Small intestine (tissue), 7 donors: ENCODE measurements at regions not wholly inside any gene's neighbourhood (a gene's known extent, or its start where the extent isn't known, plus 50 kb on each side); places are given as distances from the start of the nearest gene placed in this dataset.

Experiments used
- DNase-seq, 2 donors: peaks; one replicate each; pipeline versions ENCODE4 v3.0.0 to v3.0.0-alpha.2; 2013
- FAIRE-seq: peaks from 2 replicates; lab custom pipeline; 2012; peaks lifted over from hg19 to GRCh38; lab: Jason Lieb, UNC
- H3K27ac ChIP-seq, 3 donors: one replicate each; pipeline ENCODE4 v1.5.1; 2013; ENCODE audit warnings: low read length in 2 of 3, mild to moderate bottlenecking in 2 of 3, control low read depth in 1 of 3, inconsistent platforms in 1 of 3, low read depth in 1 of 3, moderate library complexity in 1 of 3
- H3K27me3 ChIP-seq, 3 donors: one replicate each; pipeline ENCODE4 v1.6.1; 2013; ENCODE audit warnings: low read length in 3 of 3, inconsistent platforms in 1 of 3; ENCODE audit not compliant: control insufficient read depth in 3 of 3, insufficient read depth in 3 of 3
- H3K36me3 ChIP-seq, 3 donors: one replicate each; pipeline ENCODE4 v1.6.1; 2013; ENCODE audit warnings: low read length in 3 of 3, inconsistent platforms in 1 of 3, low read depth in 1 of 3, mild to moderate bottlenecking in 1 of 3, moderate library complexity in 1 of 3; ENCODE audit not compliant: control insufficient read depth in 3 of 3, insufficient read depth in 2 of 3
- H3K4me1 ChIP-seq, 3 donors: one replicate each; pipeline ENCODE4 v1.6.1; 2013; ENCODE audit warnings: low read length in 2 of 3, inconsistent platforms in 1 of 3, low read depth in 1 of 3, mild to moderate bottlenecking in 1 of 3, moderate library complexity in 1 of 3; ENCODE audit not compliant: control insufficient read depth in 3 of 3, insufficient read depth in 2 of 3
- H3K4me3 ChIP-seq, 3 donors: one replicate each; pipeline ENCODE4 v1.5.1; 2013; ENCODE audit warnings: low read length in 3 of 3, control low read depth in 1 of 3, inconsistent platforms in 1 of 3, low read depth in 1 of 3, mild to moderate bottlenecking in 1 of 3, moderate library complexity in 1 of 3
- H3K9me3 ChIP-seq, 2 donors: one replicate each; pipeline ENCODE4 v1.6.1; 2013; ENCODE audit warnings: low read depth in 1 of 2, low read length in 1 of 2; ENCODE audit not compliant: control insufficient read depth in 2 of 2, insufficient read depth in 1 of 2
- WGBS, 3 donors: extraction: QIAGEN DNeasy Blood & Tissue Kit; methylation state at CpG; one replicate each; pipeline ENCODE4 v1.1.7; 2013; 5-methylcytosine and 5-hydroxymethylcytosine counted together
- donor health status: healthy with polysubstance abuse.
- donor health status: control.
- donor health status: control.
- donor health status: Bipolar disorder and iron deficiency.
- donor health status: healthy.

DNA sequence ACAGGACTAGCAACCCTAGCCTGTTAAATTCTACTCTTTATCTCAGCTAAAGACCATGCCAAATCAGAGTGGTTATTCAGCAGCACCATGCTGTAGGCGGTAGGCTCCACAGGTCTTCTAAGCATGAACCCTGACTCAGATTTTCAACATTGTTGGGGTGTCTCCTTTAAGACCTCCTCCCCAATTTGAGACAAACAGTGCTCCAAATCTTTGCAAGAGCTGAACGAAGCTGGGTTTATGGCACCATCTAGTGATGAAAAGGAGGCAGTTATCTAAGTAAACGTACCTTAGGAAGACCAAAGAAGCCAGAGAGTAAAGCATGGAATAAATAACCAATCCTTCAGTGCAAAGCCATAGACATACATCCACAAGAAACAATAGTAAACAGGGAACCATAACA is 334.5 kb upstream of the SLC7A11 start:
- H3K27ac ChIP-seq = no peak overlapping the region
- H3K4me3 ChIP-seq = no peak overlapping the region
- H3K27me3 ChIP-seq = no peaks in the 10 kb centered on the region
- H3K9me3 ChIP-seq = peaks cover 0 to 20% of the 10 kb centered on the region in 2 donors
- H3K36me3 ChIP-seq = no peaks in the 10 kb centered on the region
- DNase-seq (peak in 1 of 2 donors; percentile 8), FAIRE-seq (no peak)
- 36 to 43% (median 42%) methylated on average over 3 of the region's 3 CpGs for WGBS, 3 donors
- H3K4me1 ChIP-seq = no peaks in the 10 kb centered on the region

DNA sequence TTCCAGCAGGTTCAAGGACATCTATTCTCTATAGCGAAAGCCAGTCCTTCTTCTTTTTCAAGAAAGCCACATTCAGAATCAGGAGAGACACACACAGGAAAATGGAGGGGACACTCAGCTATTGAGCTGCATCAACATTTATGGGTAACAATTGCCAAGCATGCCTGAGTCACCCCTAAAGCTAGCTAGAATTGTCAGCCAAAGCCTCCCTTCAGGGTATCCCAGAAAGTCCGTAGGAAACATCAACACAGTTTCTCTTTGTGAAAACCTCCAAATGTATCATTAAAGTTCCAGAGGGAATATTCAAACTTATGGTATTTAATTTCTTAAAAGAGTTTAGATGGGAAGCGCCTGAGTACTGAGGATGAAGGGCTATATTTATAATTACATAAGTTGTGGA is 331.1 kb upstream of the SLC7A11 start:
- DNase-seq (no peak), FAIRE-seq (no peak)
- WGBS, 3 donors = 71 to 79% (median 76%) methylated on average over 3 of the region's 3 CpGs
- Histone ChIP-seq H3K4me1 (no peaks in the 10 kb centered on the region), H3K27ac (no peak overlapping the region), H3K9me3 (peaks cover 0 to 16% of the 10 kb centered on the region in 2 donors), H3K27me3 (no peaks in the 10 kb centered on the region), H3K4me3 (no peak overlapping the region), H3K36me3 (no peaks in the 10 kb centered on the region)

DNA sequence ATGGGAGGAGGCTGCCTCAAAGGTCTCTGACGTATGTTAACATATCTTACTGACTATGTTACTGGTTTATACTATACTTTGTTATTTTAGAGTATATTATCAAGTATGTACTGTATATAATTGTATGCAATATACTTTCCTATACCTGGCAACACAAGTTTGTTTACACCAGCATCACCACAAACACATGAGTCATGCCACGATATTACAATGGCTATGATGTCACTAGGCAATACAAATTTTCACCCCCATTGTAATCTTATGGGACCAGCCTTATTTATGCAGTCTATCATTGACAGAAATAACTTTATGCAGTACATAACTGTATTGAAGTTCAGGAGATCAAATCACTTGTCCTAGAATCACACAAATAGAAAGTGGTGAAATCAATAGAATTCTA is 329.9 kb upstream of the SLC7A11 start:
- FAIRE-seq (no peak), DNase-seq (no peak)
- Histone ChIP-seq H3K36me3 (no peaks in the 10 kb centered on the region), H3K9me3 (peaks cover 0 to 7% of the 10 kb centered on the region in 2 donors), H3K4me3 (no peak overlapping the region), H3K4me1 (no peaks in the 10 kb centered on the region), H3K27me3 (no peaks in the 10 kb centered on the region), H3K27ac (no peak overlapping the region)
- 49 to 59% (median 53%) methylated on average over 2 of the region's 2 CpGs for WGBS, 3 donors

DNA sequence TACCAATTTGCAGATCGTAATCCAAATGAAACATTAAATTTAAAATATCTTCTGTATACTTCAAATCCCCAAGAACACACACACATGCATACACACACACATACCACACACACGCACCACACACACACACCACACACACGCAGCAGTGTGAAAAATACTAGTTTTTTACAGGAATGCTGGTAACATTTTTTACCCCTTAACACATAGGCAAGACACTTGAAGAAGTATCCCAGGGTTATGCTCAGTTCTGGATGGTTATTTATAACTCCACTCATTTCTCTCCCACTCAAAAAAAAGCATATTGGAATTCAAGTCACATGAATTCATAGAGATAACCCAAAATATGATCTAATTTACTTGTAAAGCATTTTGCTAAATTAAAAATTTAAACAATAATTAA is 325.5 kb upstream of the SLC7A11 start:
- H3K4me3 ChIP-seq = no peak overlapping the region

DNA sequence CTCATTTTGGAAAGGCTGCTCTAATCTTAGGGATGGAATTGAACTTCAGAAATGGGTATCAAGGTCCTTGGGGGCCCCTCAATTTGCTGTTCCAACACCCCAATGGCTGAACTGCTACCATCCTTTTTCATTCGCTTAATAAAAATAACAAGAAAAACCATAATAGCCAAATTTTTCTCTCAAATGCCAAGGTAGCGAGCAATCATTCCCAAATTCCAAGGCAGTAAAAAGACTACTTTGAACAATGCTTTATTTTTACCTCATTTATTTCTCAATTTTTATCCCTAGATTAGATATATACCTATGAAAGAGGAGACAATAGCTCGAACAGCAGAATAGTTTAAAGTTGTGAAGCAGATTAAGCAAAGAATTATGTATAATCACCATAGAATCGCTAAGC is 323.4 kb upstream of the SLC7A11 start:
- Histone ChIP-seq H3K27ac (no peak overlapping the region), H3K4me1 (no peaks in the 10 kb centered on the region), H3K27me3 (peaks cover 0 to 2% (median 0%) of the 10 kb centered on the region in 3 donors), H3K4me3 (no peak overlapping the region), H3K36me3 (no peaks in the 10 kb centered on the region), H3K9me3 (peaks cover 0 to 7% of the 10 kb centered on the region in 2 donors)
- DNase-seq = no peak
- 78 to 93% (median 85%) methylated on average over 4 of the region's 4 CpGs for WGBS, 3 donors
- no peak for FAIRE-seq

More for the DNA sequence above, 325.5 kb upstream of the SLC7A11 start:
- WGBS, 3 donors = 69 to 82% (median 72%) methylated on average over 3 of the region's 3 CpGs
- Histone ChIP-seq H3K27me3 (no peaks in the 10 kb centered on the region), H3K27ac (no peak overlapping the region), H3K4me1 (no peaks in the 10 kb centered on the region), H3K36me3 (no peaks in the 10 kb centered on the region), H3K9me3 (no peaks in the 10 kb centered on the region)
- FAIRE-seq = no peak
- no peak for DNase-seq

DNA sequence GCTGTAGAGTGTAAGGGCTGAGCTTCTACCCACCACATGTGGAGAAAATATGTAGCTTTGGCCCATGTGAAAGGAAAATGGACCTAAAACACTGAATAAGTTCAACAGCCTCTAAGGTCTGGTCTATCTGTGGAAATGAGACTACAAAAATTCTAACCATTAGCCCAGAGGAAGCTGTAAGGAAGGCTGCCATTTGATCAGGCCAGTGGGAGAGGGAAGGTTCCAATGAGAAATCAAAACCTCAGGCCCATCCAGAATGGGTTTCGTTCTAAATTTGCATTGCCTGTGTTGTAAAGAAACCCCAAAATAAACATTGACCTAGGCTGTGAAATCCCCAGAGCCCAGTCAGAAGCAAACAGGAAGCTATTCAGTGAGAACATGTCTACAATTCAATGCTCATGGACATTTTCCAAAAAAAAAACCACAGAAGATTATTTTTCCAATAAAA is 320.4 kb upstream of the SLC7A11 start:
- 25 to 70% (median 52%) methylated on average over 1 of the region's 1 CpG for WGBS, 3 donors

DNA sequence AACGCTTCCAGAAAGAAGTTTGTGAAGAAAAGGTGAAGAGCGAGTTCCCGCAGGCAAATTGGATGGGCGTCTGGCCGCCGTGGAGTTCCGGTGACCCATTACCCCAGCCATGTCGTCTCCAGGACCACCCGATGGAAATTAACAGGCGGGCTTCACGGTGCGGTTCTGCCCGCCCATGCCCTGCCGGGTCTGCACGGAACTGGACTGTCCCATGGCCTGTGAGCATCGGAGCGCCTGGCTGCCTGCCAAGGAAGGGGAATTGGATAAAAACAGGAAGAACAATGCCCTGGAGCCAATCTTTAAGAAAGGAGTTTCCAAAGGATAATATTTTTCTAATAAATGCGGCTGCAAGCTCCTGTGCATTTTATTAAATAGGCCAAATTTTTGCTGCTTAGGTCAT is 319.8 kb upstream of the SLC7A11 start:
- Histone ChIP-seq H3K27me3 (peaks cover 0 to 2% (median 0%) of the 10 kb centered on the region in 3 donors), H3K4me1 (no peaks in the 10 kb centered on the region), H3K9me3 (peaks cover 0 to 7% of the 10 kb centered on the region in 2 donors), H3K27ac (no peak overlapping the region), H3K4me3 (no peak overlapping the region), H3K36me3 (no peaks in the 10 kb centered on the region)
- no peak for DNase-seq
- 87 to 96% (median 91%) methylated on average over 17 to 18 of the region's 18 CpGs for WGBS, 3 donors
- no peak for FAIRE-seq

More for the DNA sequence above, 320.4 kb upstream of the SLC7A11 start:
- DNase-seq (no peak), FAIRE-seq (no peak)
- Histone ChIP-seq H3K4me3 (no peak overlapping the region), H3K9me3 (peaks cover 0 to 7% of the 10 kb centered on the region in 2 donors), H3K36me3 (no peaks in the 10 kb centered on the region), H3K27me3 (peaks cover 0 to 2% (median 0%) of the 10 kb centered on the region in 3 donors), H3K27ac (peak overlapping the region in 1 of 3 donors; percentile 54), H3K4me1 (no peaks in the 10 kb centered on the region)

DNA sequence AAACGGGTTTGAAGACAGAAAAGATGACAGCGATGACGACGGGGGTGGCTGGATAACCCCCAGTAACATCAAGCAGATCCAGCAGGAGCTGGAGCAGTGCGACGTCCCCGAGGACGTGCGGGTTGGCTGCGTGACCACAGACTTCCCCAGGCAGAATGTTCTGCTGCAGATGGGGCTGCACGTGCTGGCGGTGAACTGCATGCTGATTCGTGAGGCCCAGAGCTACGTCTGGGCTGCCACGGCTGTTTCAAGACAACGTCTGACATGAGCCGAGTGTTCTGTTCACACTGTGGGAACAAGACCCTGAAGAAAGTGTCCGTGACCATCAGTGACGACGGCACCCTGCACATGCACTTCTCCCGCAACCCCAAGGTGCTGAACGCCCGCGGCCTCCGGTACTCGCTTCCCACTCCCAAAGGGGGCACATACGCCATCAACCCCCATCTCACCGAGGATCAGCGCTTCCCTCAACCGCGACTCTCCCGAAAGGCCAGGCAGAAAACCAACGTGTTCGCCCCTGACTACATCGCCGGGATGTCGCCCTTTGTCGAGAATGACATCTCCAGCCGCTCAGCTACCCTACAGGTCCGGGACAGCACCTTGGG is 319.2 kb upstream of the SLC7A11 start:
- H3K27ac ChIP-seq = no peak overlapping the region
- FAIRE-seq = no peak
- H3K27me3 ChIP-seq = peaks cover 0 to 2% (median 0%) of the 10 kb centered on the region in 3 donors
- H3K36me3 ChIP-seq = no peaks in the 10 kb centered on the region
- no peak for DNase-seq
- peaks cover 0 to 7% of the 10 kb centered on the region in 2 donors for H3K9me3 ChIP-seq
- H3K4me3 ChIP-seq = no peak overlapping the region
- 93 to 94% (median 93%) methylated on average over 40 of the region's 40 CpGs for WGBS, 3 donors
- no peaks in the 10 kb centered on the region for H3K4me1 ChIP-seq

DNA sequence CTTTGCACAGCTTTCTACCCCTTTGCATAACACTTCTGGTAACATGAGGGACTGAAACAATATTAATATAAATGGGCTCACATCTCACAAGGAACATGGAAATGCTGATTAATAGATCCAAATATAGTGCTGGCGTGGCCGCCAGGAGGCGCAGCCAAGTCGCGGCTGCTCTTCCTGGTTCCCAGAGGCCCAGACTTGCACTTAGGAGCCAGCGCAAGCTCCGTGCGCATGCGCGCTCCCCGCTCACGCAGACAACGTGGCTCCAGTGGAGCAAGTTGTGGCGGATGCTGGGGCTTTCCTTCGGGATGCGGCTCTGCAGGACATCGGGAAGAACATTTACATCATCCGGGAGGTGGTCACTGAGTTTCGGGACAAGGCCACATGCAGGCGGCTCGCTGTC is 318.3 kb upstream of the SLC7A11 start:
- H3K9me3 ChIP-seq = peaks cover 0 to 7% of the 10 kb centered on the region in 2 donors
- DNase-seq = no peak
- no peaks in the 10 kb centered on the region for H3K4me1 ChIP-seq
- FAIRE-seq = no peak
- WGBS, 3 donors = 87 to 92% (median 91%) methylated on average over 21 of the region's 21 CpGs
- peaks cover 0 to 2% (median 0%) of the 10 kb centered on the region in 3 donors for H3K27me3 ChIP-seq
- no peak overlapping the region for H3K4me3 ChIP-seq
- no peaks in the 10 kb centered on the region for H3K36me3 ChIP-seq
- H3K27ac ChIP-seq = no peak overlapping the region
